ENCODE measurements at regions not wholly inside any gene's neighbourhood (a gene's known extent, or its start where the extent isn't known, plus 50 kb on each side); places are given as distances from the start of the nearest gene placed in this dataset.

DNA sequence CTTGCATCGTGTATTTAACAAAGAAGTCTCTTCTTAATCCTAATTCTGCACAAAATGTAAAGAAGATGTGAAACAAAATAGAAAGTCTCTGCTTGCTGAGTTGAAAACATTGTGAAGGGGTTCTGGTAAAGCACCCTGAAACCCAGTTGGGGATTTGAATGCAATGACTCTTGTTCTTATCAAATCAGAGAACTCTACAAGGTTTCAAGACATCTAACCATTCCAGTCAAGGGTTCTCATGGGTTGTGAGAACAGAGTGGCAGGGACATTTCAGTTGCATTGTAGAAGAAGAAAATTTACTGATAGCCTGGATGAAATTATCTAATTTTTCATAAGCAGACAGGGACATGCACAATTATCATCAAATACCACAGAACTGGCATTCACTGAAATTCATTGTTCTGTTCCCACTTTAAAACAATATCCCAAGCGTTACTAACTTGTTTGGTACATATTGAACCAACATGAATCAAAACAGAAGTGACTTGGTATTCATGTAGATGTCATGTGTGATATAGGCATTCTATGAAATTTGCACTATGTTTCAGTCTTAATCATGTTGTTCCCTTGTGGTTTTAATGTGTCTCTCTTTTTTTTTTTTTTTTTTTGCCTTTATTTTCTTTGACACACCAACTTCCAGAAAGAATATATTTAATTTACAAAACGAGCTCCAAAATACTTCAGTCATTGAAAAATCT is 563.3 kb downstream of the IRX1 start:
- TF ChIP-seq, protein P1, sequence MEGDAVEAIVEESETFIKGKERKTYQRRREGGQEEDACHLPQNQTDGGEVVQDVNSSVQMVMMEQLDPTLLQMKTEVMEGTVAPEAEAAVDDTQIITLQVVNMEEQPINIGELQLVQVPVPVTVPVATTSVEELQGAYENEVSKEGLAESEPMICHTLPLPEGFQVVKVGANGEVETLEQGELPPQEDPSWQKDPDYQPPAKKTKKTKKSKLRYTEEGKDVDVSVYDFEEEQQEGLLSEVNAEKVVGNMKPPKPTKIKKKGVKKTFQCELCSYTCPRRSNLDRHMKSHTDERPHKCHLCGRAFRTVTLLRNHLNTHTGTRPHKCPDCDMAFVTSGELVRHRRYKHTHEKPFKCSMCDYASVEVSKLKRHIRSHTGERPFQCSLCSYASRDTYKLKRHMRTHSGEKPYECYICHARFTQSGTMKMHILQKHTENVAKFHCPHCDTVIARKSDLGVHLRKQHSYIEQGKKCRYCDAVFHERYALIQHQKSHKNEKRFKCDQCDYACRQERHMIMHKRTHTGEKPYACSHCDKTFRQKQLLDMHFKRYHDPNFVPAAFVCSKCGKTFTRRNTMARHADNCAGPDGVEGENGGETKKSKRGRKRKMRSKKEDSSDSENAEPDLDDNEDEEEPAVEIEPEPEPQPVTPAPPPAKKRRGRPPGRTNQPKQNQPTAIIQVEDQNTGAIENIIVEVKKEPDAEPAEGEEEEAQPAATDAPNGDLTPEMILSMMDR (IDR thresholded peaks at IDR 0.05), result no peak
- no peak for TF ChIP-seq POLR2A (IDR thresholded peaks at IDR 0.05)
